NT2/D1 (cell line): ENCODE measurements at regions not wholly inside any gene's neighbourhood (a gene's known extent, or its start where the extent isn't known, plus 50 kb on each side); places are given as distances from the start of the nearest gene placed in this dataset.

Experiments used
- SUZ12 ChIP-seq: IDR thresholded peaks from 2 replicates; pipeline ENCODE4 v1.6.1; 2011; ENCODE audit not compliant: insufficient read length, insufficient read depth; ENCODE audit errors: extremely low read depth
- ZNF274 ChIP-seq: IDR thresholded peaks from 2 replicates; pipeline ENCODE4 v1.6.1; 2011; ENCODE audit warnings: mild to moderate bottlenecking, low read depth, low read length

DNA sequence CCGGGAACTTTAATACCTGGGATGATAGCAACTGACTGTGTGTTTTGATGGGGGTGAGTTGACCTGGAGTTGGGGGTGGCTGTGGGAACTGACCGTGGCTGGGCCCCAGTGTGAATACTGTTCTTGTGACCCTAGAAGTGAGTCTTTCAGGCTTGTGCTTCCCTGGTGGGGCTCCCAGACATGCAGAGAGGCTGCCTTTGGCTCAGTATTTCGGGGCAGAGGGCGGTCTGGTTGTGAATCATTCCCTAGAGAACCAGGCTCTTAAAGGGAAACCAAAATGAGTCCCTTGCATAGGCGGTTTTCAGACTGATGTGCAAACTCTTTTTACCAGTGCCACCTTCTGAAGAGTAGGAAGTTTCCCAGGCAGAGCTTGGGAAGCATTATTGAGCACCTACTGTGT lies 132.1 kb downstream of the MACROH2A1 start:
- TF ChIP-seq SUZ12: no peak
- no peak for TF ChIP-seq ZNF274
